AG04449 (cell line): ENCODE measurements at regions not wholly inside any gene's neighbourhood (a gene's known extent, or its start where the extent isn't known, plus 50 kb on each side); places are given as distances from the start of the nearest gene placed in this dataset.

ENCODE experiments used
- CTCF ChIA-PET: fragments of 350-600 bp; formaldehyde crosslinking; extraction: SDS; loops from one replicate; lab custom pipeline; 2021; ENCODE audit warnings: antibody characterized with exemption; lab: Yijun Ruan, JAX
- POLR2A ChIA-PET: fragments of 400-600, 350-600 bp; formaldehyde crosslinking; extraction: SDS; loops from one replicate; lab custom pipeline; 2020; ENCODE audit warnings: antibody characterized with exemption, inconsistent platforms; lab: Yijun Ruan, JAX
- DNase-seq: peaks from one replicate; pipeline ENCODE4 v3.0.0-alpha.2; 2010; ENCODE audit warnings: low read depth, low spot score
- H3K4me3 ChIP-seq: 2 replicates; pipeline ENCODE4 v1.5.1; 2011; ENCODE audit warnings: low read depth, mild to moderate bottlenecking, control low read depth, low read length
- CTCF ChIP-seq: IDR thresholded peaks from one replicate; pipeline ENCODE4 v1.5.1; 2011; ENCODE audit warnings: mild to moderate bottlenecking, moderate library complexity, low read length, control low read depth, inconsistent platforms; ENCODE audit not compliant: insufficient read depth; ENCODE audit errors: missing control alignments

GRCh38 chr5:156169495-156169894 lies 157.5 kb upstream of the SGCD start:
- TF ChIP-seq CTCF: no peak
- POLR2A ChIA-PET: no interaction called here
- H3K4me3 ChIP-seq: no peak overlapping the region
- DNase-seq: no peak
- CTCF ChIA-PET: no interaction called here

GRCh38 chr5:156170351-156170961 lies 156.5 kb upstream of the SGCD start:
- no peak for TF ChIP-seq CTCF
- DNase-seq: no peak
- POLR2A ChIA-PET: no interaction called here
- H3K4me3 ChIP-seq: no peak overlapping the region
- CTCF ChIA-PET: no interaction called here

GRCh38 chr5:156174225-156174624 lies 152.7 kb upstream of the SGCD start:
- H3K4me3 ChIP-seq: no peak overlapping the region
- ChIA-PET CTCF (no interaction called here), POLR2A (no interaction called here)
- DNase-seq: no peak
- no peak for TF ChIP-seq CTCF

GRCh38 chr5:156178117-156178516 lies 148.8 kb upstream of the SGCD start:
- CTCF ChIA-PET: no interaction called here
- no peak for DNase-seq
- no peak for TF ChIP-seq CTCF
- POLR2A ChIA-PET: no interaction called here
- no peak overlapping the region for H3K4me3 ChIP-seq

- POLR2A ChIA-PET: no interaction called here
- no peak for TF ChIP-seq CTCF
- no peak overlapping the region for H3K4me3 ChIP-seq
- DNase-seq: no peak
- CTCF ChIA-PET: interaction anchor here (1.0 kb wide), 1 partner anchor 29 kb away, joined by 3 read pairs; no protein-coding TSS in a partner anchor
Measured at GRCh38 chr5:156181656-156182055, 145.3 kb upstream of the SGCD start.

GRCh38 chr5:156182174-156182967 lies 144.6 kb upstream of the SGCD start:
- no peak for TF ChIP-seq CTCF
- POLR2A ChIA-PET: no interaction called here
- CTCF ChIA-PET: interaction anchor here (1.0 kb wide), 1 partner anchor 28 kb away, joined by 3 read pairs; no protein-coding TSS in a partner anchor
- no peak overlapping the region for H3K4me3 ChIP-seq
- DNase-seq: no peak
